ENCODE measurements at regions not wholly inside any gene's neighbourhood (a gene's known extent, or its start where the extent isn't known, plus 50 kb on each side); places are given as distances from the start of the nearest gene placed in this dataset.

DNA sequence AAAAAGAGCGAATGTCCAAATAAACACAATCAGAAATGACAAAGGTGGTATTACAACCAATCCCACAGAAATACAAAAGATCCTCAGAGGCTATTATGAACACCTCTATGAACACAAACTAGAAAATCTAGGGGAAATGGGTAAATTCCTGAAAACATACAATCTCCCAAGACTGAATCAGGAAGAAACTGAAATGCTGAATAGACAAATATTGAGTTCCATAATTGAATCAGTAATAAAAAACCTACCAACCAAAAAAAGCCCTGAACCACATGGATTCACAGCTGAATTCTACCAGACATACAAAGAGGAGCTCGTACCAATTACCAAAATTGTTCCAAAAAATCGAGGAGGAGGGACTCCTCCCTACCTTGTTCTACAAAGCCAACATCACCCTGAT, 56.1 kb upstream of the ZNF800 start:
- TF ChIP-seq, protein P1, sequence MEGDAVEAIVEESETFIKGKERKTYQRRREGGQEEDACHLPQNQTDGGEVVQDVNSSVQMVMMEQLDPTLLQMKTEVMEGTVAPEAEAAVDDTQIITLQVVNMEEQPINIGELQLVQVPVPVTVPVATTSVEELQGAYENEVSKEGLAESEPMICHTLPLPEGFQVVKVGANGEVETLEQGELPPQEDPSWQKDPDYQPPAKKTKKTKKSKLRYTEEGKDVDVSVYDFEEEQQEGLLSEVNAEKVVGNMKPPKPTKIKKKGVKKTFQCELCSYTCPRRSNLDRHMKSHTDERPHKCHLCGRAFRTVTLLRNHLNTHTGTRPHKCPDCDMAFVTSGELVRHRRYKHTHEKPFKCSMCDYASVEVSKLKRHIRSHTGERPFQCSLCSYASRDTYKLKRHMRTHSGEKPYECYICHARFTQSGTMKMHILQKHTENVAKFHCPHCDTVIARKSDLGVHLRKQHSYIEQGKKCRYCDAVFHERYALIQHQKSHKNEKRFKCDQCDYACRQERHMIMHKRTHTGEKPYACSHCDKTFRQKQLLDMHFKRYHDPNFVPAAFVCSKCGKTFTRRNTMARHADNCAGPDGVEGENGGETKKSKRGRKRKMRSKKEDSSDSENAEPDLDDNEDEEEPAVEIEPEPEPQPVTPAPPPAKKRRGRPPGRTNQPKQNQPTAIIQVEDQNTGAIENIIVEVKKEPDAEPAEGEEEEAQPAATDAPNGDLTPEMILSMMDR (IDR thresholded peaks at IDR 0.05), result no peak
- TF ChIP-seq POLR2AphosphoS5 (IDR thresholded peaks at IDR 0.05; ENCODE audit: insufficient read depth in 1 of 2, low read depth in 1 of 2) (no peak), POLR2A (IDR thresholded peaks at IDR 0.05) (no peak)
- H3K4me3 ChIP-seq, result no peak overlapping the region
- no peak overlapping the region for H3K27ac ChIP-seq
- no peak for DNase-seq (ENCODE audit: extremely low spot score in 2 of 2)
- no peaks in the 10 kb centered on the region for H3K4me1 ChIP-seq
- H3K36me3 ChIP-seq, result no peaks in the 10 kb centered on the region
- peaks cover 8% of the 10 kb centered on the region for H3K9me3 ChIP-seq
- no peaks in the 10 kb centered on the region for H3K27me3 ChIP-seq
- intact Hi-C loops (cut with DNase I), result no loop called here

DNA sequence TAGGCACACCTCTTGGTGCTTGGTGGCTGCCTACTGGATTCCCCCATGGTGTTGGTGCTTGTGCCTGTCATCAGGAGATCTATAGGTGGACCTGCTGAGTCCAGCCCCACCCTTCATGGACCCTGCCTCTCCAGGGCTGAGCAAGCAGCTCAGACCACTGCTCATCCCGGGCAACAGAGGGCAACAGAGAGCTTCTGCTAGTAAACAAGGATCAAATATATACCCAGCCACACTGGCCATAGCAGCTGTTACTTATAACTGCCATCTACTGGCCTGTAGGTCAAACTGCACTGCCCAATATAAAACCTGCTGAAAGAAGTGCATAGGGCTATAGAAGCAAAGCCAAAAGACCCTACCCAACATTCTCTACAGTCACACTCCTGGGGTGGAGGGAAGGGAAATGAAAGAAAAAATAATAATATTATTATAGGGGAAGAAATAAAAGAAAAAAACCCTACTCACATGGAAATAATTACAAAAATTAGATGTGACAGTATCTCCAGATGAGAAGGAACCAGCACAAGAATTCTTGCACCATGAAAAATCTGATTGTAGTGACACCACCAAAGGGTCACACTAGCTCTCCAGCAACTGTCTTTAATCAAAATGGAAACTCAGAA, 54.9 kb upstream of the ZNF800 start:
- TF ChIP-seq, protein P1 (IDR thresholded peaks at IDR 0.05), result peak in 1 of 3 experiments; percentile 23
- no peak for TF ChIP-seq POLR2A (IDR thresholded peaks at IDR 0.05)
- no peak overlapping the region for H3K4me3 ChIP-seq
- H3K36me3 ChIP-seq, result no peaks in the 10 kb centered on the region
- H3K27ac ChIP-seq, result no peak overlapping the region
- peaks cover 8% of the 10 kb centered on the region for H3K9me3 ChIP-seq
- no peak for DNase-seq (ENCODE audit: extremely low spot score in 2 of 2)
- intact Hi-C loops (cut with DNase I), result no loop called here
- H3K4me1 ChIP-seq, result no peaks in the 10 kb centered on the region
- H3K27me3 ChIP-seq, result no peaks in the 10 kb centered on the region

DNA sequence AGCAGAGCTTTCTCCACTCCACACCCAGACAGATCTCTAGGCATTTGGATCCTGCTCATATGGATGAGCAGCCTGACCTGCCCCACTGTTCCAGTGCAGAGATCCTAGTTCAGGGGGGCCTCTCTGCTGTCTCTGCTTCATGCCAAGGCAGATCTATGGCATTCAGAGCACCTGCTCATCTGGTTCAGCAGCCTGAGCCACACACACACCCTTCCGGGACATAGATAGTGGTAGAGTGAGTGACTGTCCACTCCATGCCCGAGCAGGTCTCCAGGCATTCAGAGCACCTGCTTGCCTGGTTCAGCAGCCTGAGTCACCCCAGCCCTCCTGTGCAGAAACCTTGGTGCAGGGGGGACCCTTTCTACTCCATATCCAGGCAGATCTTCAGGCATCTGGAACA, 54.3 kb upstream of the ZNF800 start:
- no peak for DNase-seq (ENCODE audit: extremely low spot score in 2 of 2)
- Histone ChIP-seq H3K27ac (no peak overlapping the region), H3K4me1 (no peaks in the 10 kb centered on the region), H3K27me3 (no peaks in the 10 kb centered on the region), H3K4me3 (no peak overlapping the region), H3K9me3 (peaks cover 8% of the 10 kb centered on the region), H3K36me3 (no peaks in the 10 kb centered on the region)
- TF ChIP-seq, protein P1 (IDR thresholded peaks at IDR 0.05), result no peak
- TF ChIP-seq POLR2A (IDR thresholded peaks at IDR 0.05) (no peak), POLR2AphosphoS5 (IDR thresholded peaks at IDR 0.05; ENCODE audit: insufficient read depth in 1 of 2, low read depth in 1 of 2) (no peak)
- intact Hi-C loops (cut with DNase I), result no loop called here

All from vagina (tissue), 2 donors.